Hepatocyte (in vitro differentiated cells): ENCODE measurements at regions not wholly inside any gene's neighbourhood (a gene's known extent, or its start where the extent isn't known, plus 50 kb on each side); places are given as distances from the start of the nearest gene placed in this dataset.

ENCODE experiments used
- EZH2phosphoT487 ChIP-seq: fragments of 200-600 bp; sonication (generic); IDR thresholded peaks from one replicate; pipeline ENCODE4 v1.6.1; 2018; ENCODE audit warnings: antibody characterized with exemption, mild to moderate bottlenecking, low read depth, moderate library complexity; ENCODE audit not compliant: unreplicated experiment, severe bottlenecking
- TF ChIP-seq, protein P1 (sequence below): fragments of 200-600 bp; sonication (generic); IDR thresholded peaks from 2 replicates; pipeline ENCODE4 v1.5.1; 2016; ENCODE audit warnings: antibody characterized with exemption, mild to moderate bottlenecking; ENCODE audit not compliant: poor library complexity

DNA sequence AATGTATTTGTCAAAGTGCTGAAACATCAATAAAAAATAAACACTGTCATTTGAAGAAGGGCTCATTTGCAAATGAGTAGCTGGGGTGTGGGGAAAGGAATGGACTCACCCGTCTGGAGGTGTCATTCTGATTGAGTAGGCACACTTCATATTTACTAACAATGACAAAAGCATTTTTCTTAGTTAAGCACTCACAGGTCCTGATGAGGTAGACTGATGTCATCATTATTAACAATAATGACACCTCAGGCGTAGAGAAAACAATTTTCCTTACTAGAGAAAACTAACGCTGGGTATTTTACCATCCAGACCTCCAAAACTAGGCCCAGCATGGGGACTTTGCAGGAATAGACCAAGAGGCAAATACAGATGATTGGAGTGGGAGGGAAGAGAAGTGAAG is 76.0 kb downstream of the UNC5CL start:
- TF ChIP-seq, protein P1, sequence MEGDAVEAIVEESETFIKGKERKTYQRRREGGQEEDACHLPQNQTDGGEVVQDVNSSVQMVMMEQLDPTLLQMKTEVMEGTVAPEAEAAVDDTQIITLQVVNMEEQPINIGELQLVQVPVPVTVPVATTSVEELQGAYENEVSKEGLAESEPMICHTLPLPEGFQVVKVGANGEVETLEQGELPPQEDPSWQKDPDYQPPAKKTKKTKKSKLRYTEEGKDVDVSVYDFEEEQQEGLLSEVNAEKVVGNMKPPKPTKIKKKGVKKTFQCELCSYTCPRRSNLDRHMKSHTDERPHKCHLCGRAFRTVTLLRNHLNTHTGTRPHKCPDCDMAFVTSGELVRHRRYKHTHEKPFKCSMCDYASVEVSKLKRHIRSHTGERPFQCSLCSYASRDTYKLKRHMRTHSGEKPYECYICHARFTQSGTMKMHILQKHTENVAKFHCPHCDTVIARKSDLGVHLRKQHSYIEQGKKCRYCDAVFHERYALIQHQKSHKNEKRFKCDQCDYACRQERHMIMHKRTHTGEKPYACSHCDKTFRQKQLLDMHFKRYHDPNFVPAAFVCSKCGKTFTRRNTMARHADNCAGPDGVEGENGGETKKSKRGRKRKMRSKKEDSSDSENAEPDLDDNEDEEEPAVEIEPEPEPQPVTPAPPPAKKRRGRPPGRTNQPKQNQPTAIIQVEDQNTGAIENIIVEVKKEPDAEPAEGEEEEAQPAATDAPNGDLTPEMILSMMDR = no peak
- TF ChIP-seq EZH2phosphoT487 = no peak
